PC-9 (cell line): ENCODE measurements at regions not wholly inside any gene's neighbourhood (a gene's known extent, or its start where the extent isn't known, plus 50 kb on each side); places are given as distances from the start of the nearest gene placed in this dataset.

Experiments
- CTCF ChIP-seq: fragments of 200-600 bp; sonication (generic); conservative IDR thresholded peaks from 2 replicates; pipeline ENCODE4 v1.6.1; 2017; ENCODE audit warnings: mixed run types, antibody characterized with exemption, mild to moderate bottlenecking, moderate library complexity
- EZH2 ChIP-seq: fragments of 200-600 bp; sonication (generic); IDR thresholded peaks from 2 replicates; pipeline ENCODE4 v1.8.0; 2017; ENCODE audit warnings: antibody characterized with exemption, low read depth

- TF ChIP-seq CTCF (no peak), EZH2 (no peak)
Observed at GRCh38 chr2:238657132-238658053, 190.5 kb upstream of the TWIST2 start.
